ENCODE measurements at regions not wholly inside any gene's neighbourhood (a gene's known extent, or its start where the extent isn't known, plus 50 kb on each side); places are given as distances from the start of the nearest gene placed in this dataset.
A peak's percentile ranks its signal among the peaks of the same experiment; 100 is the strongest.

- H3K4me1 Mint-ChIP-seq, result peaks cover 11% of the 10 kb centered on the region
- ATAC-seq (no peak), DNase-seq (ENCODE audit: low spot score) (no peak)
- H3K27ac ChIP-seq (ENCODE audit: low read depth), result no peak overlapping the region
- no peaks in the 10 kb centered on the region for H3F3A ChIP-seq (replicated peaks; ENCODE audit: low read depth)
- H3K79me2 ChIP-seq (replicated peaks; ENCODE audit: insufficient read depth), result no peaks in the 10 kb centered on the region
- H3K27me3 ChIP-seq (ENCODE audit: insufficient read depth), result no peaks in the 10 kb centered on the region
- H3K9me3 Mint-ChIP-seq, result no peaks in the 10 kb centered on the region
- H3K36me3 Mint-ChIP-seq (ENCODE audit: low read depth), result no peaks in the 10 kb centered on the region
- no peak overlapping the region for H3K4me3 ChIP-seq
- H3K27me3 Mint-ChIP-seq (ENCODE audit: insufficient read depth, low read depth, poor library complexity), result peaks cover 3% of the 10 kb centered on the region
- no peak overlapping the region for H3K27ac Mint-ChIP-seq
- peaks cover 17% of the 10 kb centered on the region for H3K9me2 ChIP-seq (ENCODE audit: insufficient read depth)
- no peak overlapping the region for H3K4me2 ChIP-seq
- H2AFZ ChIP-seq, result no peak overlapping the region; the same call in 1 of the 2 replicates
- H3K4me1 ChIP-seq (ENCODE audit: insufficient read depth), result 0 out of 2 replicates have a peak, but pooled peaks cover 4% of the 10 kb centered on the region
- H3K4me3 Mint-ChIP-seq, result no peak overlapping the region
- TF ChIP-seq ZNF331 (CRISPR knock-in tag; IDR thresholded peaks at IDR 0.05; ENCODE audit: low read depth), result no peak
- TF ChIP-seq NANOG (IDR thresholded peaks at IDR 0.05; ENCODE audit: borderline replicate concordance), result no peak
- no peak for TF ChIP-seq STAT1 (IDR thresholded peaks at IDR 0.05; ENCODE audit: unreplicated experiment)
- TF ChIP-seq, protein P1, sequence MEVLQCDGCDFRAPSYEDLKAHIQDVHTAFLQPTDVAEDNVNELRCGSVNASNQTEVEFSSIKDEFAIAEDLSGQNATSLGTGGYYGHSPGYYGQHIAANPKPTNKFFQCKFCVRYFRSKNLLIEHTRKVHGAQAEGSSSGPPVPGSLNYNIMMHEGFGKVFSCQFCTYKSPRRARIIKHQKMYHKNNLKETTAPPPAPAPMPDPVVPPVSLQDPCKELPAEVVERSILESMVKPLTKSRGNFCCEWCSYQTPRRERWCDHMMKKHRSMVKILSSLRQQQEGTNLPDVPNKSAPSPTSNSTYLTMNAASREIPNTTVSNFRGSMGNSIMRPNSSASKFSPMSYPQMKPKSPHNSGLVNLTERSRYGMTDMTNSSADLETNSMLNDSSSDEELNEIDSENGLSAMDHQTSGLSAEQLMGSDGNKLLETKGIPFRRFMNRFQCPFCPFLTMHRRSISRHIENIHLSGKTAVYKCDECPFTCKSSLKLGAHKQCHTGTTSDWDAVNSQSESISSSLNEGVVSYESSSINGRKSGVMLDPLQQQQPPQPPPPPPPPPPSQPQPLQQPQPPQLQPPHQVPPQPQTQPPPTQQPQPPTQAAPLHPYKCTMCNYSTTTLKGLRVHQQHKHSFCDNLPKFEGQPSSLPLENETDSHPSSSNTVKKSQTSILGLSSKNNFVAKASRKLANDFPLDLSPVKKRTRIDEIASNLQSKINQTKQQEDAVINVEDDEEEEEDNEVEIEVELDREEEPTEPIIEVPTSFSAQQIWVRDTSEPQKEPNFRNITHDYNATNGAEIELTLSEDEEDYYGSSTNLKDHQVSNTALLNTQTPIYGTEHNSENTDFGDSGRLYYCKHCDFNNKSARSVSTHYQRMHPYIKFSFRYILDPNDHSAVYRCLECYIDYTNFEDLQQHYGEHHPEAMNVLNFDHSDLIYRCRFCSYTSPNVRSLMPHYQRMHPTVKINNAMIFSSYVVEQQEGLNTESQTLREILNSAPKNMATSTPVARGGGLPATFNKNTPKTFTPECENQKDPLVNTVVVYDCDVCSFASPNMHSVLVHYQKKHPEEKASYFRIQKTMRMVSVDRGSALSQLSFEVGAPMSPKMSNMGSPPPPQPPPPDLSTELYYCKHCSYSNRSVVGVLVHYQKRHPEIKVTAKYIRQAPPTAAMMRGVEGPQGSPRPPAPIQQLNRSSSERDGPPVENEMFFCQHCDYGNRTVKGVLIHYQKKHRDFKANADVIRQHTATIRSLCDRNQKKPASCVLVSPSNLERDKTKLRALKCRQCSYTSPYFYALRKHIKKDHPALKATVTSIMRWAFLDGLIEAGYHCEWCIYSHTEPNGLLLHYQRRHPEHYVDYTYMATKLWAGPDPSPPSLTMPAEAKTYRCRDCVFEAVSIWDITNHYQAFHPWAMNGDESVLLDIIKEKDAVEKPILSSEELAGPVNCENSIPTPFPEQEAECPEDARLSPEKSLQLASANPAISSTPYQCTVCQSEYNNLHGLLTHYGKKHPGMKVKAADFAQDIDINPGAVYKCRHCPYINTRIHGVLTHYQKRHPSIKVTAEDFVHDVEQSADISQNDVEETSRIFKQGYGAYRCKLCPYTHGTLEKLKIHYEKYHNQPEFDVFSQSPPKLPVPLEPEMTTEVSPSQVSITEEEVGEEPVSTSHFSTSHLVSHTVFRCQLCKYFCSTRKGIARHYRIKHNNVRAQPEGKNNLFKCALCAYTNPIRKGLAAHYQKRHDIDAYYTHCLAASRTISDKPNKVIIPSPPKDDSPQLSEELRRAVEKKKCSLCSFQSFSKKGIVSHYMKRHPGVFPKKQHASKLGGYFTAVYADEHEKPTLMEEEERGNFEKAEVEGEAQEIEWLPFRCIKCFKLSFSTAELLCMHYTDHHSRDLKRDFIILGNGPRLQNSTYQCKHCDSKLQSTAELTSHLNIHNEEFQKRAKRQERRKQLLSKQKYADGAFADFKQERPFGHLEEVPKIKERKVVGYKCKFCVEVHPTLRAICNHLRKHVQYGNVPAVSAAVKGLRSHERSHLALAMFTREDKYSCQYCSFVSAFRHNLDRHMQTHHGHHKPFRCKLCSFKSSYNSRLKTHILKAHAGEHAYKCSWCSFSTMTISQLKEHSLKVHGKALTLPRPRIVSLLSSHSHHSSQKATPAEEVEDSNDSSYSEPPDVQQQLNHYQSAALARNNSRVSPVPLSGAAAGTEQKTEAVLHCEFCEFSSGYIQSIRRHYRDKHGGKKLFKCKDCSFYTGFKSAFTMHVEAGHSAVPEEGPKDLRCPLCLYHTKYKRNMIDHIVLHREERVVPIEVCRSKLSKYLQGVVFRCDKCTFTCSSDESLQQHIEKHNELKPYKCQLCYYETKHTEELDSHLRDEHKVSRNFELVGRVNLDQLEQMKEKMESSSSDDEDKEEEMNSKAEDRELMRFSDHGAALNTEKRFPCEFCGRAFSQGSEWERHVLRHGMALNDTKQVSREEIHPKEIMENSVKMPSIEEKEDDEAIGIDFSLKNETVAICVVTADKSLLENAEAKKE (CRISPR knock-in tag; IDR thresholded peaks at IDR 0.05), result no peak
- TF ChIP-seq ZNF114 (CRISPR knock-in tag; IDR thresholded peaks at IDR 0.05), result no peak
- no peak for TF ChIP-seq EZH2 (IDR thresholded peaks at IDR 0.05; ENCODE audit: low read depth, unreplicated experiment)
- H4K20me1 ChIP-seq (replicated peaks; ENCODE audit: insufficient read depth), result no peaks in the 10 kb centered on the region
- H3K36me3 ChIP-seq (ENCODE audit: insufficient read depth), result no peaks in the 10 kb centered on the region
These were observed 101.8 kb downstream of the TRIB2 start for GRCh38 chr2:12818416-12819102.

- no peak overlapping the region for H3K27ac ChIP-seq (ENCODE audit: low read depth)
- Mint-ChIP-seq H3K27ac (no peak overlapping the region), H3K36me3 (ENCODE audit: low read depth) (no peaks in the 10 kb centered on the region), H3K4me1 (peaks cover 15% of the 10 kb centered on the region), H3K4me3 (no peak overlapping the region), H3K27me3 (ENCODE audit: insufficient read depth, low read depth, poor library complexity) (peaks cover 5% of the 10 kb centered on the region), H3K9me3 (no peaks in the 10 kb centered on the region)
- 0 out of 2 replicates have a peak, but pooled peaks cover 4% of the 10 kb centered on the region for H3K4me1 ChIP-seq (ENCODE audit: insufficient read depth)
- peaks cover 17% of the 10 kb centered on the region for H3K9me2 ChIP-seq (ENCODE audit: insufficient read depth)
- ATAC-seq, result no peak
- no peaks in the 10 kb centered on the region for H3F3A ChIP-seq (replicated peaks; ENCODE audit: low read depth)
- no peaks in the 10 kb centered on the region for H3K36me3 ChIP-seq (ENCODE audit: insufficient read depth)
- H3K79me2 ChIP-seq (replicated peaks; ENCODE audit: insufficient read depth), result no peaks in the 10 kb centered on the region
- H3K27me3 ChIP-seq (ENCODE audit: insufficient read depth), result no peaks in the 10 kb centered on the region
- no peaks in the 10 kb centered on the region for H4K20me1 ChIP-seq (replicated peaks; ENCODE audit: insufficient read depth)
- H2AFZ ChIP-seq, result no peak overlapping the region; the same call in 1 of the 2 replicates
- peak; percentile 8 for DNase-seq (ENCODE audit: low spot score)
- H3K4me2 ChIP-seq, result no peak overlapping the region
- no peak overlapping the region for H3K4me3 ChIP-seq
- TF ChIP-seq, protein P1 (CRISPR knock-in tag; IDR thresholded peaks at IDR 0.05), result no peak
- TF ChIP-seq ZNF114 (CRISPR knock-in tag; IDR thresholded peaks at IDR 0.05), result no peak
These were observed 102.4 kb downstream of the TRIB2 start for GRCh38 chr2:12819103-12819475.
